ENCODE measurements at regions not wholly inside any gene's neighbourhood (a gene's known extent, or its start where the extent isn't known, plus 50 kb on each side); places are given as distances from the start of the nearest gene placed in this dataset.

- DNase-seq (ENCODE audit: low read depth) = no peak
- no peak for TF ChIP-seq CTCF (conservative IDR thresholded peaks at IDR 0.05; ENCODE audit: low read depth, low read length)
- no peak overlapping the region for H3K4me3 ChIP-seq (ENCODE audit: low read depth, low read length)
These were observed 108.2 kb downstream of the NPIPB5 start for GRCh38 chr16:22618842-22619241.

GRCh38 chr16:22621586-22622155 is 111.0 kb downstream of the NPIPB5 start:
- TF ChIP-seq CTCF (conservative IDR thresholded peaks at IDR 0.05; ENCODE audit: low read depth, low read length) = no peak
- no peak overlapping the region for H3K4me3 ChIP-seq (ENCODE audit: low read depth, low read length)
- no peak for DNase-seq (ENCODE audit: low read depth)

GRCh38 chr16:22622703-22623102 is 112.0 kb downstream of the NPIPB5 start:
- TF ChIP-seq CTCF (conservative IDR thresholded peaks at IDR 0.05; ENCODE audit: low read depth, low read length) = no peak
- no peak for DNase-seq (ENCODE audit: low read depth)
- no peak overlapping the region for H3K4me3 ChIP-seq (ENCODE audit: low read depth, low read length)

GRCh38 chr16:22623351-22623781 is 112.7 kb downstream of the NPIPB5 start:
- DNase-seq (ENCODE audit: low read depth) = peak; percentile 53
- no peak overlapping the region for H3K4me3 ChIP-seq (ENCODE audit: low read depth, low read length)
- no peak for TF ChIP-seq CTCF (conservative IDR thresholded peaks at IDR 0.05; ENCODE audit: low read depth, low read length)

- DNase-seq (ENCODE audit: low read depth) = no peak
- TF ChIP-seq CTCF (conservative IDR thresholded peaks at IDR 0.05; ENCODE audit: low read depth, low read length) = no peak
- H3K4me3 ChIP-seq (ENCODE audit: low read depth, low read length) = no peak overlapping the region
These were observed 113.5 kb downstream of the NPIPB5 start for GRCh38 chr16:22624038-22624799.

GRCh38 chr16:22624800-22625533 is 114.3 kb downstream of the NPIPB5 start:
- H3K4me3 ChIP-seq (ENCODE audit: low read depth, low read length) = no peak overlapping the region
- DNase-seq (ENCODE audit: low read depth) = no peak
- no peak for TF ChIP-seq CTCF (conservative IDR thresholded peaks at IDR 0.05; ENCODE audit: low read depth, low read length)
